HG02885 (cell line): ENCODE measurements at regions not wholly inside any gene's neighbourhood (a gene's known extent, or its start where the extent isn't known, plus 50 kb on each side); places are given as distances from the start of the nearest gene placed in this dataset.
"Not testable (repeated sequence)": the region's sequence is repeated elsewhere in the genome, so short reads cannot be mapped to it uniquely, and the experiment has no call there.

ENCODE experiments used
- ATAC-seq: cut with Tn5 transposase; IDR thresholded peaks from one replicate; pipeline ENCODE4 v1.9.1; 2021; ENCODE audit warnings: mild to moderate bottlenecking; ENCODE audit not compliant: unreplicated experiment, poor library complexity

DNA sequence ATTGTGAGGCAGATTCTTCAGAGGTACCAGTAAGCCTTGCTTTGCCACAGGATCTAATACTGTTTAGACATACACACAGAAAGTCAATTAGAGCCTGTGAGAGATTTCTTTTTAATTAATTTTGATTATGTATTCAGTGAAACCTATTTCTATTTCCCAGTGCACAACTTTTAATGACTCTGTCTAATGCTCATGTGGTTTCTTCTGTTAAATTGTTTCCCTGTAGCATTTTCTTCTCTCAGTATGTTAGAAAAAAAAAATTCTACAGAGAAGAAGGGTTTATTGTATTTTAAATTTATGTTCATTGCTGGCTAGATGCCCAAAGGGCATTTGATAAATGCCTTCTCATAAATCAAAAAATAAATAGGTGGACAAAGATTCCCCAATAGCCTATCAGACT lies 293.7 kb downstream of the C6orf118 start:
- no peak for ATAC-seq

DNA sequence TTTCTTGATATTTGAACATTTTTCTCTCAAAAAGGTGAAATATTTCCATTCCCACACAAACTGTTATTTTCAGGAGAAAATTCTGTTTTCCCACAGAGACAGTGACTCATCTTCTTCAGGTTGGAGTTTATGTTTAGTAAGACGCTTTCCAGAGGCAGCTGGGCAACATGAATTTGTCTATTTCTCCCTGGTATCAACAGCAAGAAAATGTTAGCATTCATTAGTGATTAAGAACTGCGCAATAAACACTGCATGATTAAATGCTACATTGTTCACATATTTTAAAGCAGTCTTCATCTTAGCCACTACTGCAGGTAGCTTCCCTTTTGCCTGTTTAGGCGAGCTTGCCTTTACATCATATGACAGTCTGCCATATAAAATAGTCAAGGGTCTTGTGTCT lies 295.7 kb downstream of the C6orf118 start:
- no peak for ATAC-seq

DNA sequence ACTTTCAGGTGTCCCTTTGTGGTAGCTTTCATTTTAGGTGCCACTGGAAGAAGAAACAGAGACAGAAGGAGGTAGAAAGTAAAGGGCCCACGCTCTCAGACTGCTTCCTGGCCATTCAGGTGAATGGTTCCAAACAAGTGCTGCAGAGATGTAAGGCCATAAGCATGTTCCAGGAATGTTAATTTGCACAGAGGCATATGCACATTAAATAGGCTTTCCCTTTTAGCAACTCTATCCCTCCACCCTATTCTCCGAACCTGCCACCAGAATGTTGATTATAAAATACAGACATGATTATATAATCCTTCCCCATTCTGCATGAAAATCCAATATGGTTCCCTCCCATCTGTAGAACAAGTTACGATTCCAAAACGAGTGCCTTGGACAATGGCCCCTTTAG lies 297.2 kb downstream of the C6orf118 start:
- ATAC-seq = no peak

DNA sequence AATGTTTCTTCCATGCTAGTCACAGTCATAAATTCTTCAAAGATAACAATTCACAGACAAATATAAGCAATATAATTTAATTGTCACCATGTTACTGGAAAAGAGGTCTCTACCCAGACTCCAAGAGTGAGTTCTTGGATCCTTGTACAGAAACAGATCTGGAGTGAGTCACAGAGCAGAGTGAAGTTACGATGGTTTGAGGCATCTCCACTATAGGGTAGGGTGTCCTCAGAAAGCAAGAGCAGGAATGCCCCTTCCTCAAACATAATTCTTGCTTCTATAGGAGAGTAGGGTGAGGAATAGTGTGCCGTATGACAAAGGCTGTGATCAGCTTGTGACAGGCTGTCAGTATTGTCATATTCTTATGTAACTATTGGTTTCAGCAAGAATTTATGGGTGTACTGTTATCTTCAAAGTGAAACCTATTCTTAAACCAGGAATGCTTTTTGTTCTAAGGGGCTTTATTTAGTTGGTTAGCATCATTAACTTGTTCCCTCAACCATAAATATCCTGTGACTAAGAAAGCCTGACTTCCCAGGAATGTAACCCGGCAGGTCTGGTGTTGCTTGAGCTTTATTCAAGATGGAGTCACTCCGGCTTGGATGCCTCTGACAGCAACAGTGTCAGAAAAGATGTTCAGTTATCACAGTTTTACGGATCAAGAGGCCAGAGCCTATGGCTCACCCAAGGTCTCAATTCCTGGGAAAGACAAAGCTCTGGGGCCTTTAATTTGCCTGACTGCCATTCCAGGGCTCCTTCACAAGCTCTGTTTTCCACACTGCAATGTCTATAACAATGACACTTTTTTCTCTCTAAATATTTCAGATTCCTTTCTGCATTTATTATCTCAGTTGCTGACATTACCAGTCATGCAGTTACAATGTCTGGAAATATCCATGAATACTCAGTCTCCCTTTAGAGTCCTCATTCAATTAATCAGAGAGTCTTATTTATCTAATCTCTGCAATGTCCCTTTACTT lies 298.6 kb downstream of the C6orf118 start:
- no peak for ATAC-seq

DNA sequence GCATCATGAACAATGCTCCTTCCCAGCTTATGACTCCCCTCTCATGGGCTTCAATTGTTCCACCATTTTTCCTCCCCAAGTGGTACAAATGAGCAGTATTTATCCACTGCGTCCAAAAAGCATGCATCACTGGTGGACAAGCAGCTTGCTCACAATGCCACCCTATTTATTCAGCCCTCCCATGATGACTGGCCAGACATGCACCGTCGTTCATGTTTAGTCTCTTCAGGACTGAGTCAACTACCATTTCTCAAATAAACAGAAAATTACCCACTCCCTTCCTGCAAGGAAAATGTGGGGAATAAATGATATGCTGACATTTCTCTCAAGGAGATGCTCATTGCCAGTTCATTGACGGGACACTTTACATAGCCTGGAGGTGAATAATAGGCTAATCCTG lies 300.4 kb downstream of the C6orf118 start:
- ATAC-seq = no peak

DNA sequence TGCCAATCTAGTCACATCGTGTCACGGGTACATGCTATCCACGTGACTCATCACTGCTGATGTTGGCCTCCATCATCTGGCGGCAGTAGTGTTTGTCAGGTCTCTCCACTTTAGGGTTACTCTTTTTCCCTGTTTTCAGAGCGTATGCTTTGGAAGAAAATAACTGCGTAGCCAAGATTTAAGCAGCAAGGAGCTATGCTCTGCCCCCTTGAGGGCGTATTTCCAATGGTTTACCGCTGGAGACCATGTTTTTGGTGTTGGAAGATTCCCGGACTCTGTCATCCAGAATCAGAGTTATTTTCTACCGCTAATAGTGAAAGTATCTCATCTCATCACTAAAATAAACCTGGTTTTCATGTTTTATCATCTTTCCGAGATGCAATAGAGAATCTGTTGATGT lies 306.5 kb downstream of the C6orf118 start:
- ATAC-seq = no peak

DNA sequence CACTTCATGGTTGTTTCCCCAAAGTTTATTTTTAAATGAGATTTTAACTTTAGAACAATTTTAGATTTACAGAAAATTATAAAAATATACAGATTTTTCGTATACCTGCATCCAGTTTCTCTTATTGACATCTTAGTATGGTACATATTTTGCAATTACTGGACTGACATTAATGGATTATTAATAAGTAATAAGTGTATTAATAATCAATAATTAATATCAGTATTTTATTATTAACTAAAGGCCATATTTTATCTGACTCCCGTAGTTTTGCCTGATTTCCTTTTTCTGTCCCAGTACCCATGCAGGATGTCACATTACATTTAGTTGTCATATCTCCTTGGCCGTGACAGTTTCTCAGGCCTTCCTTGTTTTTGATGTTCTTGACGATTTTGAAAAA lies 307.0 kb downstream of the C6orf118 start:
- ATAC-seq = no peak

DNA sequence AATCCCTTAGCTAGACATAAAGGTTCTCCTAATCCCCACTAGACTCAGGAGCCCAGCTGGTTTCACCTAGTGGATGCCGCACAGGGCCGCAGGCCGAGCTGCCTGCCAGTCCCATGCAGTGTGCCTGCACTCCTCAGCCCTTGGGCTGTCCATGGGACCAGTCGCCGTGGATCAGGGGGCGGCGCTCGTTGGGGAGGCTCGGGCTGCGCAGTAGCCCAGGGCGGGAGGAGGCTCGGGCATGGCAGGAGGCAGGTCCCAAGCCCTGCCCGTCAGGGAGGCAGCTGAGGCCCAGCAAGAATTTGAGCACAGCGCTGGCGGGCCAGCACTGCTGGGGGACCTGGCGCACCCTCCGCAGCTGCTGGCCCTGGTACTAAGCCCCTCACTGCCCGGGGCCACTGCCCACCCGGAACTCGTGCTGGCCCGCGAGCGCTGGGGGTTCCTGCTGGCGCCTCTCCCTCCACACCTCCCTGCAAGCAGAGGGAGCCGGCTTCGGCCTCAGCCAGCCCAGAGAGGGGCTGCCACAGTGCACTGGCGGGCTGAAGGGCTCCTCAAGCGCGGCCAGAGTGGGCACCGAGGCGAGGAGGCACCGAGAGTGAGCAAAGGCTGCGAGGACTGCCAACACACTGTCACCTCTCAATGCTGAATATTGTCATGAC lies 307.8 kb downstream of the C6orf118 start:
- no peak for ATAC-seq

DNA sequence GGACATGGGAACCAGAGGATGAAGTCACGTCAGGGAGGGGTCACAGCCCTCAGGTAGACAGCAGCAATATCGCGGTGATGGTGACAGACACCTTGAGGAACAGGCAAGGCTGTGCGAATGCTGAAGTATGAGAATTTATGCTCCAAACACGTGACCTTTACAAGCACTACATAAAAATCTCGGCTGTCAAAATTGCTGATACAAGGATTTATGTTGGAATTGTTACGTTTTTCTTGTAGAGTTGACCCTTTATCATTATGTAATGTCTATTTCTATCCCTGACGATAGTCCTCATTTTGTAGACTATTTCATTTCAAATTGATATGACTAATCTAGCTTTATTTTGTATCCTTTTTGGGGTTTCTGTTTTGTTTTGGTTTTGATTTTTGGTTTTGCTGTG lies 311.1 kb downstream of the C6orf118 start:
- ATAC-seq = no peak

DNA sequence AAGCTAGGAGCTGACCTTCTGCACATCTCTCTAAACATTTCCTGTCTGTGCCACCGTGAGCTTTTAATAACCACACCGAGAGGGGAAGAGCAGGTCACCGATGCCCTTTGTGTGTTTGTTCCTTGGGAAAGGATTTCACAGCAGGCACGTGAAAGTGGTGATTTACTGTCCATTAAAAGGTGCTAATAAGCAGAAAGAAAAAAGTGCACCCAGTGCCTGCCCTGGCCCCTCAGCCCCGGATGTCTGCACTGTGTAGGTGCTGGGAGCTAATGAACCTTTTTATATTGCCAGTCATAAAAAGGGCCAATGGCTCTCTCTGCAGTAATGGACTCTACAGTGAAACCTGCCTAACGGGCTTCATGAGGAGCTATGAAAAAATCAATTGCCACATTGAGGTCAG lies 312.6 kb downstream of the C6orf118 start:
- no peak for ATAC-seq

DNA sequence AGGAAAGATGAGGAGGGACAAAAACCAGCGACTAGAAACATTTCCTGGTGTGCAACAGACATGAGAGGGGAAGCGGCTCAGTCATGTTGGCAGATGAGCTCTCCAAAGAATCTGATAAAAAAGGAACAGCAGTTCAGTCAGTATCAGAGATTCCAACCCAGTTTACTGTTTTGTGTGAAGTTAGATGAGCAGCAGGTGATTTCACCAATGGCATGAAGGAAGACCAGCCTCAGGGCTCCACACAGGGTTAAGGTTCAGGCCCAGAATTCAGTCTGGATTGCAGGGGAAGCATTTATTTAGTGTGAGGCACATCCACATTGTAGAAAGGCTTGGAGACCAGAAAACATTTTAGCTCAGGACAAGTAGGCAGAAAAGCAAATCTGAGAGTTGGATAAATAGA lies 317.8 kb downstream of the C6orf118 start:
- ATAC-seq = no peak

DNA sequence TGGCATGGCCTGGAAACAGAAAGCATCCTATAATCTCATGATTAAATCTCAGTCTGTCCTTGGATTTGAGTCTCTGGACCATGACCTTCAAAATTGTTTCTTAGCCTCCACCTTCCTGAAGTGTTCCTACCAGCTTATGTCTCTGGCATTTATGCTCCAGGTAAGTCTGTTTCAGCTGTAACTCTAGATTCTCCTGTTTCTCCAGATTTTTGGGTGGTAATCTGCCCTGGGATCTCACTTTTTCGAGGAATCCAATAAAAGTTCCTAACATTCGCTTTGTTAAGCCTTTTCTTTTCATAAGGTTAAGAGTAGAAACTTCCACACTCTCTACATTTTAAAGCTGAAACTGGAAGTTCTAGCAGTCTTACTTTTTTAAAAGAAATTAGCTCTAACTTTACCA lies 318.5 kb downstream of the C6orf118 start:
- ATAC-seq = no peak

DNA sequence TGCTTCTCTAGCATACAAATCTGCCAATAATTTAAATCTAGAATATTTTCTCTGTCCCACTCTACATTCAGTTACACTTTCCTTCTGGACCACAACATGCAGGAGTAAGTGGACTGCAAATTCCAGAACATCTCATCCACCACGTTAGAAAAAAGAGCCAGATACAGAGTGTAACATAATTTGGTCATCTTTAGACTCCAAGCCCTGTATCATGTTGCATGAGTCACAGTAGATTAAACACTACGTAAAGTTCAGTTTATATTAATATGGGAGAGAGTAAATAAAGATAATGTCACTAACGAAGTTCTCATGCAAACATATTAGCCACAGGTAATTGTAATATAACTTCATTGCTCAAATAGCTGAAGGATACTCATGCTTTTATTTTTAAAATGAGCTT lies 327.0 kb downstream of the C6orf118 start:
- ATAC-seq = no peak

DNA sequence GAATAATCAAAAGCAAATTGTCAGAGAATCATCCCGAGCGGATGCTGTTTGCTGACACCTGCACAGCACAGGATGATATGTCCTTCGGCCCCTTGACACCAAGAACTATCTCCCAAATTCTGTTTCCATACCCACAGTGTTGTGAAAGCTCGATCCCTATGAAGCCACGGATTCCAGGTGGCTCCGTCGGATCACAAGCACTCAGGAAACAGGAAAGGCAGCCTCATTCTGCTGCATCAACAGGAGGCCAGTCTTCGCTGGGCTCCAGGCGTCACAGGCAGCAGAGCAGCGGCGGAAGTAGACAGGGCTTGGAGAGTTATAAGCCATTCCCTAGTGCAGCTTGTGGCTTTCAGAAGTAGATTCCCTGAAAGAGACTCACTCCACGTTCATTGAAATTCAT lies 342.3 kb downstream of the C6orf118 start:
- ATAC-seq = no peak

DNA sequence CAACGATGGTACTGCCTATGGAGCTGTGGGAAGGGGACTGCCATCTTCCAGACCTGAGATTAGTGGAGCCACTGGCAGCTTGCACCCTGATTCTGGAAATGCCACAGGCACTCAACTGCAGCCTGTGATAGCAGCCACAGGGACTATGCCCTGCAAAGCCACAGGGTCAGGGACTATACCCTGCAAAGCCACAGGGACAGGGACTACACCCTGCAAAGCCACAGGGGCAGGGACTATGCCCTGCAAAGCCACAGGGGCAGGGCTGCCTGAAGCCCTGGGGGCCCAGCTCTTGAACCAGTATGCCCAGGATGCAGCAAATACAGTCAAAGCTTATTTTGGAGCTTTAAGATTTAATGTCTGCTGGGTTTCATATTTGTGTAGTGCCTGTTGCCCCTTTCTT lies 346.6 kb downstream of the C6orf118 start:
- ATAC-seq = no peak

DNA sequence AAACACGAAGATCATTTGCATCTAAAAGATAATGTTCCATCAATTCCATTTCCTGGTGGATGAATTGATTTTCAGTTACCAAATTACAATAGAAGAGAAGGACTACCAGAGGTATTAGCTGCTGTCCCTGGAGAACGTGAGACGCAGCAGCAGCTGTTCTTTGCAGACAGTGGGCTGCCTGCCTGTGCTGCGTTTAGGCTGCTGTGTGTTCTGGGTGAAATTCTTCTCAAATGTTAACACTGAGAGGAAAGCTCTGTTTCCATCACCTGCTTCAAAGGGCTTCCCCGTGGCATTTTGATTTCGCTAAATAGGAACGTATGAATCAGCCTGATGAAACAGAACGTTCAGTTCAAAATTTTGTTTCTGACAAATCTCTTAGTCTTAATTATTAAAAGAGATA lies 362.2 kb downstream of the C6orf118 start:
- no peak for ATAC-seq

DNA sequence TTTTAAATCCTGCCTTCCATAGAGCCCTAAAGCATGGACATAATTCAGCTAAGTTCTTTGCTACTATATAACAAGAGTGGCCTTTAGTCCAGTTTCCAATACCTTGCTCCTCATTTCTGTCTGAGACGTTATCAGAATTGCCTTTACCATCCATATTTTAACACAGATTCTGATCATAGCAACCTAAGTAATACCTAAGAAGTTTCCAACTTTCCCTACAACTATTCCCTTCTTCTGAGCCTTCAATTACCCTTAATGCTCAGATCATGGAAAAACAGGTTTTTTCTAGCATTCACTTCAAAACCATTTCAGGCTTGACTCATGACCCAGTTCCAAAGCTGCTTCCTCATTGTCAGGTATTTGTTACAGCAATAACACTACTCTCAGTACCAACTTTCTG lies 367.1 kb downstream of the C6orf118 start:
- ATAC-seq = no peak

DNA sequence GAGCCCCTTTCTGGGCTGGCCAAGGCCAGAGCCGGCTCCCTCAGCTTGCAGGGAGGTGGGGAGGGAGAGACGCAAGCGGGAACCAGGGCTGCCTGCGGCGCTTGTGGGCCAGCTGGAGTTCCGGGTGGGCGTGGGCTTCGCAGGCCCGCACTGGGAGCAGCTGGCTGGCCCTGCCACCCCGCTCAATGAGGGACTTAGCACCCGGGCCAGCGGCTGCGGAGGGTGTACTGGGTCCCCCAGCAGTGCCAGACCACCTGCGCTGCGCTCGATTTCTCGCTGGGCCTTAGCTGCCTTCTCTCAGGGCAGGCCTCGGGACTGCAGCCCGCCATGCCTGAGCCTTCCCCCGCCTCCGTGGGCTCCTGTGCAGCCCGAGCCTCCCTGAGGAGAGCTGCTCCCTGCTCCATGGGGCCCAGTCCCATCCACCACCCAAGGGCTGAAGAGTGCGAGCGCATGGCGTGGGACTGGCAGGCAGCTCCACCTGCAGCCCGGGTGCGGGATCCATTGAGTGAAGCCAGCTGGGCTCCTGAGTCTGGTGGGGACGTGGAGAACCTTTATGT lies 376.1 kb downstream of the C6orf118 start:
- ATAC-seq = not testable (repeated sequence)

DNA sequence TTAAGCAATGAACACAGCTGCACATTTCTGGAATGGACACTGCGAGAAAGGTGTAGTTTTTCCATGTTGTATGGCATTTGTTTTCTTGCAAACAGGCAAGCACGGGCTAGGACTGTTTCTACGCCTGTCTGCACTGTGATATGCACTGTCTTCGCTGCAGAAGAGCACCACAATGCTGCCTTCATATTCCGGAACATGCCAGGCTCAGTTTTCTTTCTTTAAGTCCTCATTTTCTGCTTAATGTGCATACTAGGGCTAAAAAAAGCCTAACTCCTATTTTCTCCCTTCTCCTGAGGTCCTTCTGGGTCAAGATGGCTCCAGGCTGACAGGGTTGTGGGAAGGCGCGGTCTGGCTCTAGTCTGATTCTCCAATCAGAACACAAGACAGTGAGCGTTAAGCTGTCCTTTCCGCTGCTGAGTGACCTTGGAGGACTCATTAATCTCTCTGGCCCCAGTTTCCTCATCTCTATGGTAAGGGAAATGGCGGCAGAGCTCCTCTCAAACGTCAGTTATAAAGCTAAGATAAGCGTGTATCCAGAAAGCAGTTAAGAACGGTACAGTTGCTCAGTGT lies 379.9 kb downstream of the C6orf118 start:
- no peak for ATAC-seq

DNA sequence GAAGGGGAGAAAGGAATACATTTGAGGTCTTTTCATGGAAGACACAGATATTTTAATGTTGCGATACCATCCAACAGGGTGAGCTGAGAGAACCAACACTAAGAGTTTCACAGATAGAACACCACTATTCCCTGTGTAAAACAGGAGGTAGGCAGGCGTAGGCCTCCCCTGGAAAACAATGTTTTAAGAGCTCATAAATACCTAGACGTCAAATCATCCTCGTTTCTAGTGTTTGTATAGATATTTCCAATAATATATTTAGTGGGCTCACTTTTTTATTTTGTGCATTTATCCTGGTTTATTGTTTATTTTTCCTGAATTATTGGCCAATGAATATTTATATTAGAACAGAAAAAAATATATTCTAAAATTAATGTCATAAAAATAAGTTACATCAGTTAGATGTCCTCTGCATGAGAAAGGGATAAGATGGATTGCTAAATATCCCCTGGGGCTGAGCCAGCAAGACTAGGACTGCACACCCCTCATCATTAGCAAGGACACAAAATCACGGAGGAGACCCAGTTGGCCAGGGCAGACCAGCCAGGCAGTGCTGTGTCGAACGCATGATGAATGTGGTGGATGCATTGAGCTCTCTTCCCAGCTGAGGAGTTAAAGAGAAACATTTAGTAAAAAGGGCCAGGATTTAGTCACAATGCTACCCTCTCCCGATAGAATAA lies 380.5 kb downstream of the C6orf118 start:
- ATAC-seq = no peak
